Skin of body (tissue), 1 donor: ENCODE measurements at regions not wholly inside any gene's neighbourhood (a gene's known extent, or its start where the extent isn't known, plus 50 kb on each side); places are given as distances from the start of the nearest gene placed in this dataset.

ENCODE experiments used
- DNase-seq: peaks from one replicate; lab custom pipeline; 2025; lab: John Stamatoyannopoulos, UW

DNA sequence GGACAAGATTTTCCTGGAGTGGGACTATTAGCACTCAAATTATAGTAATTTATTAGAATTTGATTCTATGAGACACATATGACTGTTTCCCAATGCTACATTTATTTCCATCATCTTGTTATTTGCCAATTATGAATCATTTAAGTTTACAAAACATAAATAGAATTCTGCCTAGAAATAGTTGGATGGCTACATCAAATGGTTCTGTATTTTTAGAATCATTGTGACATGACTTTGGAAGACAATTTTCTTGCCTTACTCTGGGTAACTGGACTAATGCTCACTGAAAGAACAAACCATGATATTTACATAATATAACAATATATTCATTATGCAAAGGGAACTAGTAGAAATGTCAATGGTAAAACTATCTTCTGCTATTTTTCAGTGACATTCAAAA lies 173.5 kb downstream of the ZIC1 start:
- DNase-seq = no peak

DNA sequence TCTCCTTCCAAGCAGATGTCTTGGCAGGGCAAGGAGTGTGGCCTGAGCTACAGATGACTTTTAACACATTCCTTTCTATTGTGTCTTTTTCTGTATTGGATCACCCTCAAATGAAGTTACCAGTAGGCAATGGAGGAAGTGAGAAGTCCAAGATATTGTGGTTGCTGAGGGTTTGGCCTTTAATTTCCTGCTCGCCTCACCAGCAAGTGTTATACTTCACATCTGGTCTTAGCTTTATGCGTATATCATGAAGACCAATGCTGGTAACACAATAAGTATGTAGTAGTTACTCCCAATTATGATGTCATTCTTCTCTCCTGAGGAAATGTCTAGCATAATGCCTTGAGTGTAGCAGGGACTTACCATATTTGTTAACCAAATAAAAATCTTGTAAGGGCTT lies 179.9 kb downstream of the ZIC1 start:
- DNase-seq = peak; percentile 6

DNA sequence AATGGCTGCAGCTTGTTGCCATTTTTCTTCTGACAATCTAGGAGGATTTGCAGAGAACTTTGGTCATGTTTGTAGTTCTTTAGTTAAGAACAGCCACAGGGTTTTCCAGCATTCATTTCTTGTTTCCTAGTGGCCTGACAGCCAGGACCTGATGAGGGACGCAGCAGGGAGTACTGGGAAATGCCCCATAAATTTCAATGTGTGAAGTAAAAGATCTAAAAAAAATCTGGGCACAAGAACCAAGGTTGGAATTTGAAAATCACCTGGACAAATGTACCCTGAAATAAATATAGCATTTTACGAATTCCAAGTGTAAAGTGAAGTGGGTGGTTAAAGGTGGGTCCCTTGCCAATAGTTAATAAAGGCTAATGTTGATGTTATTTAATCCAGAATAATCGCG lies 195.0 kb downstream of the ZIC1 start:
- no peak for DNase-seq

DNA sequence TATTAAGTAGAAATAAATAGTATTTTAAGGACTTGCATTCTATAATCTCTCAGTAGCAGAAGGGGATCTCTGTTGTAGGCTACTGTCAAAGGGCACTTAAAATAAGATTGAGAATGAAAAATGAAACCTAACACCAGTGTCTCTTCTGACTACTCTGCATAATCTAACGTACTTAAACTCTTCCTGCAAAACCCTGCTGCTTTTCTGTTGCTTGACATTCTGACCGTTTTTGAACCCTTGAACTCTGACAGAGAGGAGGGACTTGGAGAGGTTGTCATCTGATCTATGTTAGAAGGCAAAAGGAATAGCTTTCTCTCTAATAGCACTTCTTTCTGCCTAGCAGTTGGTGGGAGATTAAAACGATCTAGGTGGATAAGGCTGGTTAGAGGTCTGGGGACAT lies 204.6 kb downstream of the ZIC1 start:
- no peak for DNase-seq

DNA sequence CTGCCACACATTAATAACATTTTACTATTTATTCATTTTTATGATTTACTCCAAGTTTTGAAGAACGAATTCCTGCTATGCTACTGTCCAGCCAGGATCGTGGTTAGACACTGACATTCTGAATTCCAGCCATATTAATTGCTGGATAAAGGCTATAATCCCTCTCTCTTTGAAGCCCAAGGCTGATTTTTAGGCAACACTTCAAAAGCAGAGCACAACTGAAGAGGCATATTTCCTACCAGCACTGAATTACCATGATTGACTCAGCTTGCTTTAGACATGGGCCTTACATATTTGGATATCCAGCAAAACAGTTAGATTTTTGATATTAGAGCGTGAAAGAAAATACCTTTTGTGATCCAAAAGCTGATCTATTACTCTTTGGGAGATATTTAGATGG lies 205.0 kb downstream of the ZIC1 start:
- no peak for DNase-seq

DNA sequence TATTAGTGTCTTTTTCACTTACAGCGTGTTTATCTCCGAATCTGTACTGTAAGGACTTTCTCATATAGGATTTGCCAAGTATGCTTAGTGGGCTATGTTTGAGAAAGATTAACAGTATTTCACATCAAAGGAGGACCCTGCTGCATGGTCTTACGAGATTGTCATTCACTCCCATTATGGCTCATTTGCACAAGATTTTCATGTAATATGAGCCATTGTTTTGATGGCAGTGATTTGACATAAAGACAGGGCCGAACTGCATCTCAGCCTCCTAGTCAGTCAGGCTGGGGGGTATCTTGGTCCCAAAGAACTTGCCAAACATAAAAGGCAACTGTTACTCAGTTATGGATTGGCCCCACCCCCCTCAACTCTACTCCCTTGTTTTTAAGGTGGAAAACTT lies 205.9 kb downstream of the ZIC1 start:
- no peak for DNase-seq

DNA sequence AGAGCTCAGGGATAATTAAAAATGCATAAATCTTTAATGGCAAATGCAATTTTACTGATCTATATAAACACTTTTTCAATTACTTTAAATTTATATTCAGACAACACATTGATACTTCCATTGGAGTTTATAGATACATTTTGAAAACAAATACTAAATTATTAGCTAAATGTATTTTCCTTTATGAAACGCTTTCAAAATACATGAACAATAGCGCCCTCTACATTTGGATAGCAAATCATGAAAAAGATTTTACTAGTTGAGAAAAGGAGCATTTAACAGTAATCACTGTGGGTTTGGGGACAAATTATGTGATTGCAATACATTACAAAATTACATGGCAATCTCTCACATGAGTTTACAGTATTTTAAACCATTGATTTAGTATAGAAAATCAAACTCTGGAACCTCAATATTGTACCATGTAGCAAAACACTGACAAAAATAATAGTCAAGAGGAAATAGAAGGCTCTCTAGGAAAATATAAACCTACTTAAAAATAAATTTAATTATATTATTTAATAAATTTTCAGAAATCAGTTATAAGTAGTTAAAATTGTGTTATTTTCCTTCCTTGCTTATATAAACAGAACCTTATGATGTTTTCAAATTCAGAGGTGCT lies 207.9 kb downstream of the ZIC1 start:
- DNase-seq = no peak

DNA sequence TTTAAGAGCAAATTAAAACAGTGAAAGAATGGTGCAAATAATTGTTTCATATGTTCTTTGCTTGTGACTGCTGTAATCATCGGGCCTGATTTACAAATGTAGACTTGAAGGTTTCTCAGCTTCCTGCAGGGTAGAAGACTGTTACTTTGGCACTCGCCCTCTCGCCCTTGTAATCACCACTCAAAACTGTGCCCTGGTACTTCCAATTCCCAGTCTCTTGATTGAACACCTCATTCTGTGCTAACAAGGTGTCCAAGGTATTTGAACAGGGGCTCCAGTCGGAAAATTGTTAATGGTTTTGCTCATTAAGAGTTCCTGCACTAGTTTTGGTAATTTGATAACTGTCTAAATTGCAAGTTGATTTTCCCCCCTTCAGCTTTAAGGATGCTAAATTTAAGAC lies 209.5 kb downstream of the ZIC1 start:
- DNase-seq = no peak

DNA sequence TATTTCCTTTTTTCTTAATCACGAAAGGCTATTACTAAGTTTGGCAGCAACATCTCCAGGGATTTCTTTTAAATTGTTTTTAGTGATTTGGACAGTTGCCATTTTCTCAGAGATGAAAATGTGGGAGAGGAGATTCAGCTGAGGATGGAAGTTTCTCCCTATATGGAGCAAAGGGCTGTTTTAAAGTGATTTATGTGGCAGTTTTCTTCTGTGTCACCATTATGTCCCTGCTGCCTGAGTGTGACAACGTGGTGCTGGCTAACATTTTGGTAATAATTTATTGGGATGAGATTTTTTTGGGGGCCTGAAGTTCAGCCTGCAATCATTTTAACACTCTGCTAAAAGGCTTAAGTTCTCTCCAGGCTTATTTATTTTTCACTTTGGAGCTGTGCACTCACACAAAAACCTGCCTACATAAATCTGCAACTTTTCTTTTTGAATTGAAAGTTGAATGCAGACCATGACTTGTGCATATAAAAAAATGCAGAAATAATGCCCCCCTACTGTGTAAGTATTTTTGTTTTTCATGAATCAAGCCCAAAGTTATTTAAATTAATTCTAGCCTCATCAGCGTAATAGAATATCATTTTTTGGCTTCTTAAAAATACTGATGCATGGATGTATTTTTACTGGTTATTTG lies 210.9 kb downstream of the ZIC1 start:
- no peak for DNase-seq

DNA sequence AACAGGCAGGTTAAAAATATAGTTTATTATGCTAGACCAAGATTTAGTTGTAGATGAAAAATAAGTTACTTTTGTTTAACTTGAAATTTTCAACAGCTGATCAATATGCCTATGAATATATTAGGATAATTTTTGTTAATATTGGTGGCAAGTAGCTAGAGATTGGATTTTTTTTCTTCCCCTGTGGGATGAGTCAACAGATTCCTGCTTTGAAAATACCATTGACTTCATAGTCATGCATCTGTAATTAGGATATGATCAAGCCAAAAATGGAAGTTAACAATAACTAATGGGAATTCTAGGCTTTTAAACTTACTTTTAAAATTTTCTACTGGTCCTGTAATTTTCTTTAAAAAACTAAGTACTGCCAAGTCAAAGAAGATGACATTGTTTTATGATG lies 211.7 kb downstream of the ZIC1 start:
- no peak for DNase-seq

DNA sequence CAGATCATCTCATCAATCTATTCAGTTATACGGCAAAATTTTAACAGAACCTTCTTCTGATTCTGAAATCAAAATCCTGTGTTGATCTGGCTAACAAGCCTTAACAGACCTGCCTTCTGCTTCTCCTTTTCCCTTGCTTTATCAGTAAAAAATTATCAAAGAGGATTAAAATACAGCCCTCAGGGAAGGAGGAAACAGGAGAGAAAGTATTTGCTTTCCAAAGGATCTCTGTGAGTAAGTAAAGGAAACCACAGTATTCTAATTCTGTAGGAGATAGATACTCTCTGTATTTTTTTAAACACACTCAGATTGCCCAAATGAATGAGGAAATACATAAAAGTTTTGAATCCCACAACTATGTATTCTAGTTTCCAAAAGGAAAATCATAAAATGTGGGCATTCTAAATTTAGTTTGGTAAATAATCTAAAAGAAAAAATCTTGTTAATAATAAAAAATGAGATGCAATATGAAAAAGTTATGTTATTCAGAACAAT lies 221.8 kb downstream of the ZIC1 start:
- DNase-seq = no peak

DNA sequence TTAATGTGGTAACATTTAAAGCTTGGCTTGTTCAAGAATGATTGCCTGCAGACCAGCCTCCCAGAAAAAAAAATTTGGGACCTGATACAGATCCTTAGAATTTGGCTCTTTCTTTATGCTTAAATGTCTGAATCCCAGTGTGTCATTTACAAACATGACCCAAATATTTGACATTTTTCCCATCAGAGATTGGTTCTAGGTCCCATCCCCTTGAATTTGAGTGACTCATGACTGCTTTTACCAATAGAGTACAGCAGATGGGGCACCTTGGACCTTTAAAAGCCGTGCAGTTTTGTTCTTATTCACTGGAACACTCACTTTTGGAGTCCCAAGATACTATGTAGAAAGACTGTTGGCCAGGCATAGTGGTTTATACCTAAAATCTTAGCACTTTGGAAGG lies 231.6 kb downstream of the ZIC1 start:
- DNase-seq = no peak

DNA sequence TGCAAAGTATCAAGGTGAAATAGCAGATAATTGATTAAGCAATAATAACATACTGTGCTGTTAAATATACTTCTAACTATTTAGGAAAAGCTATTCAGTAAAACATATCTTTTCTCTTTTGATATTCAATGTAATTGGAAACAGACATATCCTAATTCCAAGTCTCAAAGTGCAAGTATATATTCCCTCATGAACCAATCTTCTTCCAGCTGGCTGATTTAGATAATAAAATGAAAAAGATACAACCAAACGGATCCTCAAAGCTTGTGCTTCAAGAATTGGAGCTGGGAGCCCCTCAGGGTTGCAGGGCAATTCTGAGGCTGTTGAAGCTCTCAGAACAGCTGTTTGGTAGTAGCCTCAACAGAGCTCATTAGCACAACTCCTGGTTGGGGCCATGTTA lies 236.6 kb downstream of the ZIC1 start:
- DNase-seq = no peak

DNA sequence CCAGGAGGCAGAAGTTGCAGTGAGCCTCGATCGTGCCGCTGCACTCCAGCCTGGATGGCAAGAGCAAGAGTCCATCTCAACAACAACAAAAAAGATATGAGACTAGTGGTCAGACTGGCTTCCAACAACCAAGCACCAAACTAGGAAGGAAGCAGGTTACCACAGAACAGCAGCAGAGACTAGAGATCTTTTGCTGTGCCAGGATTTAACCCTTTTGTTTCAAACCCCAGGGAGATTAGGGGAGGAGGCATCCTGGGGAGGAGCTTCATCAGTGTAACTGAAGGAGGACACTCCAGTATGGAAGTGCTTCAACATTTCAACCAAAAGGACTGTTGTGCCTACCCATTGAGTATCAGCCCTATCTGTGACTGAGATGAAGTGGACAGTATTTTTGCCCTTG lies 240.3 kb downstream of the ZIC1 start:
- no peak for DNase-seq

DNA sequence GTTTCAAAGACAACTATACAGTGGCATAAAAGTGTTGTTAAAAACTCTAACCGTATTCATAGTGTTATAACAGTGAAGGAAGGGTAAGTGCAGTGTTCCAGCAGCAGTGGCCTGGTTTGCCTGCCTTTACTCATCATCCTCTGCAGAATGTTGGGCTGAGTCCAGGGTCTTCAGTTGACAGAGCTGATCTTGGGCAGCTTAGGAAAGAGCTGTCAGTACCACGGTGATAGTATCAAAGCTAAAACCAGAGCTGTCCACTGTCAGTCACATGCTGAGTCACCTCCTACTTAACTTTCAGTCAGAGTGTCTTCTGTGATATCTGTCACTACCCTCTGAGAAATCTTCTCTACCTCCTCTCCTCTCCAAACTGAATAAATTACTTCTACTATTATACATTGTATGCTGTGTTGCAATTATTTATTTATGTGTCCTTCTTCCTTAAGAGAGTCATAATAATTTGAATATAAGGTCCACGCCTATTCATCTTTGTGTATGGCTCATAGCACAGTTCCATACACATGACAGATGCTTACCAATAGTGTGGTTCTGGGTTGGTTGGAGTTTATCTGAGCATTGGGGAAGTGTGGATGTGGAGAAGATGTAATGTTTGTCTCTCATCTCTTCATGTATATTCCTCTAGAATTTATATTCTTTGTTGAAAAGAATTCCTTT lies 242.1 kb downstream of the ZIC1 start:
- DNase-seq = no peak

DNA sequence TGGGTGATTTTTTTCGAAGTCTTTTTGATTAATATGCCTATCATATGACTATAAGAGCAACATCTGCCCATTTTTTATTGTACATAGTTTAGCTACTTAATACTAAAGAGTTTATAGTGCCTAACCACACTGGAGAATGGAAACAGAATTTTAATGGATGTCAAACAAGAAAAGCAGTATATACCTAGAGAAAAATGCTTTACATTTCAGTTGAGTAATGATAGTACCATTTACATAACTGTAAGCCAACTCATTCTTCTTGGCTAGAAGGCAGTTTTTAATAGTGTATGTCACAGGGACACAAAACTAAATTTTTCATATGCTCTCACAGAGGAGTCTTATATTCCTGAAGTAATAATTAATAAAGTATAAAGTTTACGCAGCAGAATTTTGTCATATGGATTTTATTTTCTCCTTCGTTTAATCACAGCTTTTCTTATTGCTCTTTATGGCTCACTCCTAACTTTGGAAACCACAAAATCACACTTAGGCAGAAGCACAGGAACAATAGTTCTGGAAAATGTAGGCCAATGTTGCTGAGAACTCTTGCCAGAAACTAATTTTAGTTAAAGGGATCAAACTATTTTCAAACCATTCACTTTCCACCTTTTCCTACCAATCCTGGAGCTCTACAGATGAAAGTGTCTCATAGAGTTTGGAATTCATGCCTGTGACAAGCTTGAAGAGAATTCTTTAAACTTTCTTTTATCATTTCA lies 243.6 kb downstream of the ZIC1 start:
- no peak for DNase-seq

DNA sequence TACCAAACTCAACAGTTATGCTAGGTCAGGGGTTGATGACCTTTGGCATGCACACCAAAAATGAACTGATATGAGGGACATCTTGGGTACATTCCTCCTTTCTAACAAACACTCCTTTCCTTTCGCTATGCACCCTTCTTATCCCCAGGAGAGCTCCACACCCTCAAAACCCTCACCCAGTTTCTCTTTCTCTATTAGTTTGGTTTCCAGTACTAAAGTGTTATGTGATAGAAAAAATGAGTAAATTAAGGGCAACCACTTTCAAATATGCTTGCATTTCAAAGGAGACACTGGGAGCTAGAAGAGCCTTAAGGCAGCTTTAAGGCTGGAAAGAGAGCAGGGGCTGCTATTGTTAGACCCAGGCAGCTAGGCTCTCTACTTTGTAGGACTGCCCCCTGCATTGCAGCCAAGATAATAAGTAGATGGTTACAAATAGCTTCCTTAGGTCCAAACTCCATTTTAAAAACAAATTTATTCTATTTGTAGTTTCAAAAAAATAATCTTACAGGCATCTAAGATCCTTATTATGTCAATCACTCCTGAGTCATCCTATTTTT lies 244.3 kb downstream of the ZIC1 start:
- DNase-seq = no peak

DNA sequence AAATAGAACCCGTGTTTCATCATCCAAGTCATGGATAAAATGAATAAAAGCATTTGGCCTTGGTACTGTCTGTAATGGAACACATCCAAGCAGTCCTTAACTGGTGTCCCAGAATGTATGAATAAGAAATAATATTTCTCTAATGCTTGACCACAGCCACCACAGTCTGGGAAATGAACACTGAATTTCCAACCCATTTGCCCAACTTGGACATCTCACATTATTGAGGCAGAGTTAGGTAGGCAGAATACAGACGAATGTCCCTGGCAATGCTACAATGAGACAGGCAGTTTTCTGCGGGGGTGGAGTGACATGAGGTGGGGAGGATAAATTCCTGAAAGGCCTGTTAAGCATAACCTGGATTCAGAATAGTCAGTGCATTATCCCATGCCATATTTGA lies 245.7 kb downstream of the ZIC1 start:
- no peak for DNase-seq

DNA sequence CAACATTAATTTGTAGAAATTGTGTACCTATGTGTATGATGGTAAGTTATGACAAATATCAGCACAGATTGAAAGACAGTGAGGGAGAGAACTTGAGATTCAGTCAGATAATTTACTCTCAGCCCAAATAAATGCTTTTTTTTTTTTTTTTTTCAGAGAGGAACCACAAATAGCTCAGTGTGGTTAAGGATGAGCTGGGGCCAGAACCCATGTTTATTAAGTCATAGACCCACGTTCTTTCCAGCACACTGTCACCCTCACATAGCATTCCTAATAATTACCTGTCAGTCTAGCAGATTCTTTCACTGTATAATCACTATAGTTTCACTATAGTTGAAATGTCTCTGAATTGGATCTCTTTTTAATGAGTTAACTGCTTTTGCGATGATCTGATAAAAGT lies 246.1 kb downstream of the ZIC1 start:
- DNase-seq = no peak

DNA sequence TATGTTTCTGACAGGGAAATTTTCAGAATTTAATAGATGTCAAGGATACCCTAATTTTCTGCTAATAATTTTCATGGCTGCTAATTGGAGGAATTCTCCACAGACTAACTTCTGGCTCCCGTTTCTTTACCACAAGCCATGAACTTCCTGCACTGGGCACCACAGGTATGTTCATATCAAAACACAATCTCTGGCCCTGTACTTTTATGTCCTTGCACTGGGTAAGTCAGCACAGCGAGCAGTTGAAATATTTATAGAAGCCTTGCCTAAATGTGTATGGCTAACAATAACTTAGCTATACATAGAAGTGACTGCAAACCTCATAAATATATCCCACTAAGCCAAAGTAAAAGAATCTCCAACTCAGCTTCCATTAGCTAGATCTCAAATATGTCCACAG lies 246.9 kb downstream of the ZIC1 start:
- no peak for DNase-seq

DNA sequence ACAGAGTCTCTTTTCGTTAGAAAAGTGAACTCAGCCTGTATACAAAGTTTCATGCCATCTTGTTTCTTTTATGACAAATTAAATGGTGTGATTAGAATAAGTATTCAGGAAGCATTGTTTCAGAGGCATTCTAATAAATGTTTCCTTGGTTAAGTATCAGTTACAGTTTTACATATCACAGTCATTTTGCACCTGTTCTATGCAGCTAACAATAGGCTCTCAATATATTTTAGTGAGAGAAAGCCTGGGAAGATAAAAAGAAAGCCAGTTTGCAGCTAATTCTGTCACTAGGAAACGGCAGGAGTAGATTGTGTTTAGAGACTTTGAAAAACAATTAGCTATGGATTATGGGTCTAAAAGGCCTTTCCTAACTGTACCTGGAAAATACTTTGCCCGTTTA lies 252.8 kb downstream of the ZIC1 start:
- no peak for DNase-seq

DNA sequence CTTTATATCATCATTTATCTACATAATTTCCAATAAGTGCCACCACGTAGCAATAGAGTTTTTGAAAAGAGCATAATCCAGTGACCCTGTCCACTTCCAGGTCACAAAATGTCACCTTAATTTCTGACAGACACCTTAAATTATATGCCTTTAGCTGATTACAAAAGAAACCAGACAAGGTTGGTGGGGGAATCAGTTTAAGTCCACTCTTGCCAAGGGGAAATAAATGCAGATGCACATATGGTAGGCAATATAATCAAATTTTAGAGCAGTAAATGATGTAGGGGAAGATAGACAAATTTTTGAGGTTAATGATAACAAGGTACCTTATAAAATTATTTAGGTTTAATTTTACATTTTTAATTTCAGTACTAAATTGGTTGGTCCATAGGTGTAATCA lies 253.5 kb downstream of the ZIC1 start:
- DNase-seq = no peak
